H1 (cell line): ENCODE measurements at regions not wholly inside any gene's neighbourhood (a gene's known extent, or its start where the extent isn't known, plus 50 kb on each side); places are given as distances from the start of the nearest gene placed in this dataset.

ENCODE experiments used
- JUND ChIP-seq: IDR thresholded peaks from 2 replicates; pipeline ENCODE4 v1.6.1; 2011; ENCODE audit warnings: mild to moderate bottlenecking, improper control_type of control experiment, low read length
- SP1 ChIP-seq: IDR thresholded peaks from 2 replicates; pipeline ENCODE4 v1.6.1; 2011; ENCODE audit warnings: low read depth, low read length

GRCh38 chr12:75872762-75873161 lies 158.8 kb downstream of the PHLDA1 start:
- no peak for TF ChIP-seq JUND
- TF ChIP-seq SP1: no peak
